ENCODE measurements at regions not wholly inside any gene's neighbourhood (a gene's known extent, or its start where the extent isn't known, plus 50 kb on each side); places are given as distances from the start of the nearest gene placed in this dataset.

DNA sequence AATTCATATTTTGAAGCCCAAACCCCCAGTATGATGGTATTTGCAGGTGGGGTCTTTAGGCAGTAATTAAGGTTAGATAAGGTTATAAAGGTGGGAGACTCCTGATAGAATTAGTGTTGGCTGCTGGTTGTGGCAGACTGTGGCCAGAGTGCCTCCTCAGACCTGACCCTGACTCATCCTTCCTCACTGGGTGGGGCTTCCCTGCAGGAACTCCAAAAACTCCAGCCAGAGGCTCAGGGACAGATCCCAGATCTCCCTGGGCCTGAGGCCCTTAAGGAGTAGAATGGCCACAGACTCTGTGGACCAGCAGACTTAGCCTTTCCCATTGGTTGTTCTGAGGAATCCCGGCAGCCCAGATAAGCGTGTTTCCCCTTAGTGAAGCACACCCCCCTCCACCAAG is 463.0 kb upstream of the CPEB2 start:
- TF ChIP-seq, protein P1, sequence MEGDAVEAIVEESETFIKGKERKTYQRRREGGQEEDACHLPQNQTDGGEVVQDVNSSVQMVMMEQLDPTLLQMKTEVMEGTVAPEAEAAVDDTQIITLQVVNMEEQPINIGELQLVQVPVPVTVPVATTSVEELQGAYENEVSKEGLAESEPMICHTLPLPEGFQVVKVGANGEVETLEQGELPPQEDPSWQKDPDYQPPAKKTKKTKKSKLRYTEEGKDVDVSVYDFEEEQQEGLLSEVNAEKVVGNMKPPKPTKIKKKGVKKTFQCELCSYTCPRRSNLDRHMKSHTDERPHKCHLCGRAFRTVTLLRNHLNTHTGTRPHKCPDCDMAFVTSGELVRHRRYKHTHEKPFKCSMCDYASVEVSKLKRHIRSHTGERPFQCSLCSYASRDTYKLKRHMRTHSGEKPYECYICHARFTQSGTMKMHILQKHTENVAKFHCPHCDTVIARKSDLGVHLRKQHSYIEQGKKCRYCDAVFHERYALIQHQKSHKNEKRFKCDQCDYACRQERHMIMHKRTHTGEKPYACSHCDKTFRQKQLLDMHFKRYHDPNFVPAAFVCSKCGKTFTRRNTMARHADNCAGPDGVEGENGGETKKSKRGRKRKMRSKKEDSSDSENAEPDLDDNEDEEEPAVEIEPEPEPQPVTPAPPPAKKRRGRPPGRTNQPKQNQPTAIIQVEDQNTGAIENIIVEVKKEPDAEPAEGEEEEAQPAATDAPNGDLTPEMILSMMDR (IDR thresholded peaks at IDR 0.05; ENCODE audit: low read length), result no peak
- TF ChIP-seq EZH2 (optimal IDR thresholded peaks at IDR 0.05; ENCODE audit: low read depth, low read length) (no peak), EZH2phosphoT487 (IDR thresholded peaks at IDR 0.05; ENCODE audit: low read length) (no peak)

Data from MM.1S (cell line).